ENCODE measurements at regions not wholly inside any gene's neighbourhood (a gene's known extent, or its start where the extent isn't known, plus 50 kb on each side); places are given as distances from the start of the nearest gene placed in this dataset.
"Not testable (repeated sequence)": the region's sequence is repeated elsewhere in the genome, so short reads cannot be mapped to it uniquely, and the experiment has no call there.

DNA sequence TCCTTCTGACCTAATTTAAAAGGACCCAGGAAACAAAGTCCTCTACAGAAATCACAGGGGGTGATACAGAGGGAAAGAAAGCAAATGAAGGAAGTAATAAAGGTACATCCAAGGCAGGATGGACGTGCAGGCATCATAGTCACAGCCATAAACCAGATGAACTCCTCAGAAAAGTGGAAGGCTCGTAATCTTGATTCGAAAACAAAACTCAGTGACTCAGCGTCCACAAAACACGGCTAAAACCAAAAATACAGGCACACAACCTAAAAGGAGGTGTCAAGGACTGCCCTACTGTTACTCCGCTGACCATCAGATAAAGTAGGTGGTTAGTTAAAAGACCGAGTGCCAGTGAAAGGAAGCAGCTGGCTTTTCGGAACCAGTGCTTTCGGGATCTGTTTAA lies 81.5 kb downstream of the TRIM69 start:
- DNase-seq (ENCODE audit: low read depth); H3K4me3 ChIP-seq (ENCODE audit: low read depth, low read length): not testable (repeated sequence)

DNA sequence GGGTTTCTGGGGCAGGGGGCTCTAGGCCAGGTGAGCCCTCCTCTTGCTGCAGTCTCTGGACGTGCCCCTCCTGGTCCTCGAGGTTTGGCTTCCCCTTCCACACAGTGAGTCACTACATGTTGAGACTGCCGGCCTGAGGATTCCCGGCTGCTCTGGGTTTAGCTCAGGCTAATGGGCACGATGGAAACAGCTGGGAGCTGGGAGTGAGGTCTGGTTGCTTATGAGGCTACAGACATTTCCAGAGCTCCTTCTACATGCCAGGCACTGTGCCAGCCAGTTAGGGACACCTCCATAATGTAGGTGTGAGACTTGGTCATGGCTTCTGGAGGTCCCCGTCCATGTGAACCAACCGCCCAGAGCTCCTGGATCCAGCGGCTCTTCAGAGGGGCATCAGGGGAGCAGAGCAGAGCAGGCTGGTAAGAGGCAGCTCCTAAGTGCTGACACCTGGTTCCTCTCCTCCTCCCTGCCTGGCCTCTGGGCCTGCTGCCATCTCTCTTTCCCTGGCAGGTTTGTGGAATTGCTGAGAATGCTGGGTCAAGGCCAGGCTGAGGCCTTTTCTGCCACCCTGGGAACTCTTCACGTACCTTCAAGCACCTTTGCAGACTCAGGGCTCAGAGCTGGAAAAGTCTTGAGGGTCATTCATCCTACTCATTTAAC lies 83.1 kb downstream of the TRIM69 start:
- peak; percentile 71 for DNase-seq (ENCODE audit: low read depth)
- not testable (repeated sequence) for H3K4me3 ChIP-seq (ENCODE audit: low read depth, low read length)

DNA sequence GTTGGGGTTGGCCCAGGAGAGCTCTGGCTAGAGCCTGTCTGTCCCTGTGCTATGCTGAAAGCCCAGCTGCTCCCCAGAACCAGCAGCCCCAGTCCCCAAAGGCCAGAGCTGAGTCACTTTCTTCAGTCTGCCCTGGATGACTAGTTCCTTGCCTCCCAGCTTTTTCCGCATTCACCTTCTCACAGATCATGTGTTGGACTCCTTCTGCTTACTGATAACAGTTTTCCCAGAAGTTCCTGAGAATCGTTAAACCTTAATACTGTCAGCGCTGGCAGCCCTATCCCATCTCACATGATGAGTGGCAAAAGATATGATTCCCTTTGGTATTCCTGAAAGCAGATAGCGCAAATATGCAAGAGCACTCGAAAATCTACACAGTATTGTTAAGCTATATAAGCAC lies 84.2 kb downstream of the TRIM69 start:
- not testable (repeated sequence) for H3K4me3 ChIP-seq (ENCODE audit: low read depth, low read length); DNase-seq (ENCODE audit: low read depth)

DNA sequence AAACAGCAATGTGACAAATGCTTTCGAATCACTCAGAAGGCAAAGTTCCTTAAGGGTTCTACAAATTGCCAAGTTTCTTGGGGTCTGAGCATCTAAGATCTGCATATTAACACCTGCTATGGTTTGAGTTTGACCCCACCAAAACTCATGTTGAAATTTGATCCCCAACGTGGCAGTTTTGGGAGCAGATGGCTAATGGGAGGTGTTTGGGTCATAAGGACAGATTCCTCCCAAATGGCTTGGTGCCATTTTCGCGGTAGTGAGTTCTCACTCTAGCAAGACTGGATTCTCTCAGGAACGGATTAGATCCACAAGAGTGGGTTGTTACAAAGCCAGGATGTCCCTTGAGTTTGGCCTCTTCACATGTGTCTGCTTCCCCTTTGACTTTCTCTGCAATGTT lies 84.6 kb downstream of the TRIM69 start:
- not testable (repeated sequence) for H3K4me3 ChIP-seq (ENCODE audit: low read depth, low read length); DNase-seq (ENCODE audit: low read depth)

DNA sequence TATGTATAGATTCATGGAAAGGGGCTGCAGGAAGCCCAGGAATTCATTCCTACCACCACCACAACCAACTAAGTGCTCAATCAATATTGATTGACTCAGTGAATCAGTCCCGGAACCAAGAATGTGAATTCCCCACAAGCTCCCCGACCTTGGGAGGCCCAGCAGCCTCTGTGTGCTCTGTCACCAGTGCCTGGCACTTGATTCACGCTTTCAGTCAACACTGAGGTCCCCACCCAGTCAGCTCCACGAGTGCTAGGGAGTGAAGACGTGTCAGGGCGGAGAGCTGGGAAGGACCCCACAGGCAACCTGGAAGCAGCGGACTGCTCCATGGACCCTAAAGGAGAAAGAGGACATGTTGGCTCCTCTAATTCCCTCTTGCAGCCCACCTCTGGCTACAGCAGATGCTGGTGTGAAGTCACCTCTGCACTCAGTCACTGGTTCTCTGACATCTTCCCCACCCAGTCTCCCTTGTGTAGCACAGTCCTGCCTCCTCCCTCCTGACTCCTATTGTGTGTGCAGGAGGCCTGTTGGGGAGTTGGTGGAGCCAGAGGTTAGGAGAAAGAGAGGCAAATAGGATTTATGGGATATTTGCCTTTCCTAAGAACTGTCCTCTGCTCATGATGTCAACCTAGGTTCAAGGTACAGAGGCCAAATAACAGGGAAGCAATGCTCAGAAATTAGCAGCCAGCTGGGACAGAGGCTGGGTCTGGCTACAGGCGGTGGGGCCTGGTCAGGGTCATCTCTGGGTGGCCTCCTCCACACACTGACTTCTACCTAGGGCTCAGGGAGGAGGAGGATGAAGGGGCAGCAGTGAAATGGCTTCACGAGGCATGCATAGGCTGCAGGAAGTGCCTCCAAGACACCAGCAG lies 88.2 kb downstream of the TRIM69 start:
- H3K4me3 ChIP-seq (ENCODE audit: low read depth, low read length); DNase-seq (ENCODE audit: low read depth): not testable (repeated sequence)

DNA sequence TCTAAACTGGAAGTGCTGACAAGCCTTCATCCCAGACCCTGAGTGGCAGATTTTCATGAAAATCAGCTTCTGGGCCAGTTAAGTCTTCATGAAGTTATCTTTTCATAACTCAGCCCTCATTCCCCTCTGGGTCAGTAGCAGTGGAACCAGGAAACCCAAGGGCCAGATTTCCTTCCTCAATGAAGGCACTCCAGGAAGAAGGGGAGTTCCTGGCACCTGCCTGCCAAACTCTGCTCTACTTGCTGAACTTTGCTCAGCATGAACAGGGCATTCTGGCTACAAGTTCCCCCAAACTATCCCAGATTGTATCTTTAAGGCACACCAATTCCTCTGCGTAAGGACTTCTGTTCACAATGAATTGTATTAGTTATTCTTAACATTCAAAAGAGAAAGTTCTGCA lies 90.3 kb downstream of the TRIM69 start:
- DNase-seq (ENCODE audit: low read depth); H3K4me3 ChIP-seq (ENCODE audit: low read depth, low read length): not testable (repeated sequence)

DNA sequence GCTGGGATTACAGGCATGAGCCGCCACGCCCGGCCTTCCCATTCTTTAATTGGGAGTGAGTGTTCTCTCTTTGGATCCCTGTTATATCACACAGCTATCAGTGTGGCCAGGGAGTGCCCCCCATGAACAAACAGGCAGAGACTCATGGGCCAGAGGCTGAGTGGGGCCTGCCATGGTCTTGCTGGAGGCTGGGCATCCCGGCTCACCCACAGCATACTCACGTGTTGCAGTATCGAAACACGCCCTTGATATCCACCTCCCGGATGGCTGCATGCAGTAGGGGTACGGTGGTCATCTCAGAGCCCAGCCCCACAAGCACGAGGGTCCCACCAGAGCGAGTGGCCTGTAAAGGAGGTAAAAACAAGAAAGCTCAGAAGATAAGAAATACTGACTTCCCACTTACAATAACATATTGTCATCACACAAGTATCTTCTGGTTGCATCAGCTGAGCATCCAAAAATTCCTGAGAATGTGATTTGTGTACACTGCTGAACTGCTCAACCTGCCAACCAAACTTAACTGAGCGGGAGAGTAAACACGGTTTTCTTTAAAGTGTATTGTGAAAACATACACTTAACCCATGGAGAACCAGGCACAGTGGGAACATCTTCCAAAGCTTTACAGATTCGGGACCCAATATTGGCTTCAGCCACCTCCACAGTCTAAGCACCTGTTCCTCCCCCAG lies 92.0 kb downstream of the TRIM69 start:
- H3K4me3 ChIP-seq (ENCODE audit: low read depth, low read length); DNase-seq (ENCODE audit: low read depth): not testable (repeated sequence)

DNA sequence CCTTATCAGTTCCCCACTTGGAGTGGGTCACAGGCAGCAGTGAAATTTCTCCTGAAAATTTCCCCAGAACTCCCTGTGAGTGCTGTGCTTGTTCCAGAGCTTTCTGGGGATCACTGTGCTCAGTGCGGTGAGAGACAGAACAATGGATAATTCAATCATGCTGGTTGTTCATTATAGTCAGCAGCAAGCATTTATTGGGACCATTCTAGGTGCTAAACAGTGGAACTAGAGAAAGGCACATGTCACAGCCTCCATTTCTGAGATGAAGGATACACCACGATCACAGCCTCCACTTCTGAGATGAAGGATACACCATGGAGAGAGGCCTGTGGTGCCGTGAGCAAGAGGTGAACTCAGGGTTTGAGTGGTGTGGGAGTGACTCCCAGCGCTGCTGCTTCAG lies 92.8 kb downstream of the TRIM69 start:
- DNase-seq (ENCODE audit: low read depth); H3K4me3 ChIP-seq (ENCODE audit: low read depth, low read length): not testable (repeated sequence)

DNA sequence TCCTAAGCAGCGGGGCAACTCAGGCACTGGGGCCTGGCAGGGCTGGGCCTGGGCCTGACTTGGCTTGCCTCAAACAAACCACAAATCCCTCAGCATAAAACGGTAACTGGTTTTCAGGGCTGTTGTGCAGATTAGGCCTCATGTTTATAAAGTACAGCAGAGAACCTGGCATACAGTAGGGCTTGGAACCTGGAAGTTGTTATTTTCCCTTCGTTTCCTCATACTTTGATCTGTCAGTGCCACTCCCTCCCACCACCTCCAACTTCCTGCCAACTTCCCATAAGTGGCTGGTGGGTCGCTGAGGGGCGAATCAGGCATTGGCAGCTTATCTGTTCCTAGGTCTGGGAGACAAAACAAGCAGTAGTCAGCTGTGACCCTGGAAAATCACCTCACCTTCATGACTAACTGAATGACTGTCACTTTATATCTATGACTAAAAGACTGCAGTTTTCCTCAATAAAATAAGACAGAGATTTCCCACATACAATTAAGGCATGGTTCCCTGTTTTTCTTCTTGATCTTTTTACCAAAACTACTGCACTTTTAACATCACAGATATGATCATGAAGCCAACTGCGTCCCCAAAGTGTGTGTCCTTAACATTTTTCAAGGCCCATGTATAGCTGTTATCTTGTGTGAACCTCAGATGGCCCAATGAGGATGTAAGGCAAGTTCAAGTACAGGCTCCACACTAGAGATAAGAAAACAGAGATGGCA lies 94.5 kb downstream of the TRIM69 start:
- not testable (repeated sequence) for H3K4me3 ChIP-seq (ENCODE audit: low read depth, low read length); DNase-seq (ENCODE audit: low read depth)

DNA sequence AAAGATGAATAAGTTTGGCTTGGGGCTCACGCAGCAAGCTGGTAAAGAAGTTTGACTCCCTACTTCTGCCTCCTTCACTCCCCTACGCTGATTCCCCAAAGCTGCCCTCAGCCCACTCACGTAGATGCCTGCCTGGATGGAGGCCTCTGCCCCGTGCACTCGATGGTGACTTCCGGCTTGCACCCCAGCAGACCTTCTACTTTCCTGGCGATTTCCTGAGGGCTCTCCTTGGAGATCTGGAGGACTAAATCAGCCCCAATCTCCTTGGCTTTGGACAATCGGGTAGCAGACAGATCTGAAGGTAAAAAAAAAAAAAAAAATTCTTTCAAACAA lies 95.0 kb downstream of the TRIM69 start:
- H3K4me3 ChIP-seq (ENCODE audit: low read depth, low read length); DNase-seq (ENCODE audit: low read depth): not testable (repeated sequence)

DNA sequence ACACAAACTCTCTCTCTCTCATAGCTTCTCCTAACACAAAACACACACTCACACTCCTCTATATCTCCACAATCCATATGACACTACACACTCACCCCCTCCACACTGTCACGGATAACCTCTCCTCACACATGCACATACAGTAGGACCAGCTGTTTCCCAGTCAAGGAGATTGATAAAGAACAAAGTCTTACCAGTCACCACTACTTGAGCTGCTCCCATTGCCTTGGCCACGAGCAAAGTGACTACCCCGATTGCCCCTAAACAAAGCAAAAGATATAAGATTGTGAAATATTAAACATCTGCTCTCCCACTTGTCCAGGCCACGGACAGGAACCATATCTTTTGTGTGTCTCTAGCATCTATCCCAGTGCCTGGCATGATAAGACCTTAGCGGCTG lies 95.8 kb downstream of the TRIM69 start:
- not testable (repeated sequence) for H3K4me3 ChIP-seq (ENCODE audit: low read depth, low read length); DNase-seq (ENCODE audit: low read depth)

DNA sequence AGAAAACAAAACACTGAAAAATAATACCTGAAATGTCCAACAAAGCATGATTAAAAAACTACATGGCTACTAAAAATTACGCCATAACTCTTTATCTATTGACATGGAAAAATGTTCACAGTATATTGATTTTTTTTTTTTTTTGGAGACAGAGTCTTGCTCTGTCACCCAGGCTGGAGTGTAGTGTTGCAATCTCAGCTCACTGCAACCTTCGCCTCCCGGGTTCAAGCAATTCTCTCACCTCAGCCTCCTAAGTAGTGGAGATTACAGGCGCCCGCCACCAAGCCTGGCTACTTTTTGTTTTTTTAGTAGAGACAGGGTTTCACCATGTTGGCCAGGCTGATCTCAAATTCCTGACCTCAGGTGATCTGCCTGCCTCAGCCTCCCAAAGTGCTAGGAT lies 96.8 kb downstream of the TRIM69 start:
- DNase-seq (ENCODE audit: low read depth); H3K4me3 ChIP-seq (ENCODE audit: low read depth, low read length): not testable (repeated sequence)

DNA sequence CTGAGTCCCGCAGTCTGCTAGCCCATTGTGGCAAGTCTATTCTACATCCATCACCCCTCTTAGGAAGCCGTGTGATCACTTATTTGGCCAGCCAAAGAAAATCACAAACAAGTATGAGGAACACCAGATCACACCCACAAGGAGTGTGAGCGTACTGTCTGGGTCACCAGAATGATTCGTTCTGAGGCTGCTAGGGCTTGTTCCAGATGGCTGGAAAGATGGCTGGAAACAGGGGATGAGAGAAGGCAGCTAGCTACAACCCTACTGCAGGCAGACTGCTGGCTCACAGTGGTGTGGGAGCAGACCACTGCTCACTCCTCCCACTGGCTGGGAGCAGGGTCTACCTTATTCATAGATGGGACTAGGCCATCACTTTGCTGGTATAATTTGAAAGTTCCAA lies 97.4 kb downstream of the TRIM69 start:
- H3K4me3 ChIP-seq (ENCODE audit: low read depth, low read length); DNase-seq (ENCODE audit: low read depth): not testable (repeated sequence)

DNA sequence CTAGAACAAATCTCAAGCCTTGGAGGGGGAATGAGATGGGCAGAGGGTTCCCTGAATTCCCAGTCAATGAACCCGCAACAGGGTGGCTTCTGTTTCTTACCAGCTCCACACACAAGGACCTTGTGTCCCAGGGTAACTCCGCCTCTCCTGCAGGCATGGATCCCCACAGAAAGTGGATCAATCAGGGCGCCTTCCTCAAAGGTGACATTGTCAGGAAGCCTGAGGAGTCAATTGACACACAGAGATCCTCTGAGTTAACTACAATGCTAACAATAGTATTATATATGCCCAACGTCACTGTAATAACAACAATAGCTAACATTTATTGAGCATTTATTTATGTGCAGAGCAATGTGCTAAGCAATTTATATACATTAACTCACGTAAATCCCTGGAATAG lies 98.8 kb downstream of the TRIM69 start:
- H3K4me3 ChIP-seq (ENCODE audit: low read depth, low read length); DNase-seq (ENCODE audit: low read depth): not testable (repeated sequence)

Data from LNCaP clone FGC (cell line).